ENCODE measurements at regions not wholly inside any gene's neighbourhood (a gene's known extent, or its start where the extent isn't known, plus 50 kb on each side); places are given as distances from the start of the nearest gene placed in this dataset.

- TF ChIP-seq CTCF (IDR thresholded peaks at IDR 0.05), result no peak
- H3K9me3 Mint-ChIP-seq, result no peaks in the 10 kb centered on the region
- H3K4me3 Mint-ChIP-seq, result peak overlapping the region; percentile 49
- H3K36me3 Mint-ChIP-seq (ENCODE audit: low read depth), result no peaks in the 10 kb centered on the region
- POLR2A ChIA-PET, result interaction anchor here (0.6 to 2.8 kb wide), 8 partner anchors 9 to 587 kb away, joined by 3 to 15 read pairs (median 3); no protein-coding TSS in a partner anchor
- H3K27ac Mint-ChIP-seq, result peak overlapping the region; percentile 33
- no peaks in the 10 kb centered on the region for H3K27me3 Mint-ChIP-seq
- DNase-seq (no peak), ATAC-seq (ENCODE audit: low read depth) (peak; percentile 8)
- peaks cover 48% of the 10 kb centered on the region for H3K4me1 Mint-ChIP-seq
- CTCF ChIA-PET, result interaction anchor here (1.1 to 1.9 kb wide), 8 partner anchors 10 to 295 kb away, joined by 3 to 9 read pairs (median 4); no protein-coding TSS in a partner anchor
- intact Hi-C loops (cut with micrococcal nuclease), result loop anchor here (1.0 to 10.0 kb wide), 9 partner anchors 24 to 290 kb away; partner anchors contain the start of gene MAP3K1
Measured at GRCh38 chr5:56565283-56565615, 250.1 kb upstream of the MAP3K1 start.

- no peak for DNase-seq
- CTCF ChIA-PET, result interaction anchor here (0.7 to 1.9 kb wide), 8 partner anchors 11 to 294 kb away, joined by 3 to 9 read pairs (median 4); no protein-coding TSS in a partner anchor
- intact Hi-C loops (cut with micrococcal nuclease), result loop anchor here (1.0 to 10.0 kb wide), 9 partner anchors 25 to 290 kb away; partner anchors contain the start of gene MAP3K1
- Mint-ChIP-seq H3K4me3 (peak overlapping the region; percentile 49), H3K27me3 (no peaks in the 10 kb centered on the region), H3K36me3 (ENCODE audit: low read depth) (no peaks in the 10 kb centered on the region), H3K9me3 (no peaks in the 10 kb centered on the region), H3K27ac (peak overlapping the region; percentile 42), H3K4me1 (peaks cover 47% of the 10 kb centered on the region)
- no peak for TF ChIP-seq CTCF (IDR thresholded peaks at IDR 0.05)
- no peak for ATAC-seq (ENCODE audit: low read depth)
- POLR2A ChIA-PET, result interaction anchor here (0.6 to 2.8 kb wide), 8 partner anchors 9 to 587 kb away, joined by 3 to 15 read pairs (median 3); no protein-coding TSS in a partner anchor
Measured at GRCh38 chr5:56564541-56565282, 250.6 kb upstream of the MAP3K1 start.

- CTCF ChIA-PET, result no interaction called here
- H3K4me3 Mint-ChIP-seq, result no peak overlapping the region
- ATAC-seq (ENCODE audit: low read depth) (no peak), DNase-seq (no peak)
- H3K36me3 Mint-ChIP-seq (ENCODE audit: low read depth), result no peaks in the 10 kb centered on the region
- no peak for TF ChIP-seq CTCF (IDR thresholded peaks at IDR 0.05)
- POLR2A ChIA-PET, result interaction anchor here (0.6 kb wide), 1 partner anchor 37 kb away, joined by 6 read pairs; no protein-coding TSS in a partner anchor
- no peak overlapping the region for H3K27ac Mint-ChIP-seq
- H3K27me3 Mint-ChIP-seq, result no peaks in the 10 kb centered on the region
- H3K9me3 Mint-ChIP-seq, result no peaks in the 10 kb centered on the region
- intact Hi-C loops (cut with micrococcal nuclease), result loop anchor here (10.0 kb wide), 1 partner anchor 287 kb away; no protein-coding TSS in a partner anchor
- peaks cover 33% of the 10 kb centered on the region for H3K4me1 Mint-ChIP-seq
Measured at GRCh38 chr5:56561455-56561854, 253.9 kb upstream of the MAP3K1 start.

- intact Hi-C loops (cut with micrococcal nuclease), result no loop called here
- DNase-seq, result no peak
- no peaks in the 10 kb centered on the region for H3K36me3 Mint-ChIP-seq (ENCODE audit: low read depth)
- ChIA-PET CTCF (no interaction called here), POLR2A (no interaction called here)
- H3K4me3 Mint-ChIP-seq, result no peak overlapping the region
- H3K4me1 Mint-ChIP-seq, result peaks cover 2% of the 10 kb centered on the region
- no peak for ATAC-seq (ENCODE audit: low read depth)
- no peaks in the 10 kb centered on the region for H3K9me3 Mint-ChIP-seq
- H3K27me3 Mint-ChIP-seq, result no peaks in the 10 kb centered on the region
- no peak for TF ChIP-seq CTCF (IDR thresholded peaks at IDR 0.05)
- no peak overlapping the region for H3K27ac Mint-ChIP-seq
Measured at GRCh38 chr5:56558131-56558745, 257.1 kb upstream of the MAP3K1 start.

GRCh38 chr5:56557198-56557597 is 258.2 kb upstream of the MAP3K1 start:
- Mint-ChIP-seq H3K27me3 (no peaks in the 10 kb centered on the region), H3K36me3 (ENCODE audit: low read depth) (no peaks in the 10 kb centered on the region), H3K4me1 (no peaks in the 10 kb centered on the region), H3K27ac (no peak overlapping the region), H3K9me3 (no peaks in the 10 kb centered on the region), H3K4me3 (no peak overlapping the region)
- no peak for TF ChIP-seq CTCF (IDR thresholded peaks at IDR 0.05)
- POLR2A ChIA-PET, result no interaction called here
- intact Hi-C loops (cut with micrococcal nuclease), result no loop called here
- CTCF ChIA-PET, result no interaction called here
- no peak for ATAC-seq (ENCODE audit: low read depth)
- no peak for DNase-seq

Measured in activated B cell treated with CpG ODN at 0.5 μM for 24 hours (primary cell).